B cell (primary cell): ENCODE measurements at regions not wholly inside any gene's neighbourhood (a gene's known extent, or its start where the extent isn't known, plus 50 kb on each side); places are given as distances from the start of the nearest gene placed in this dataset.

Experiments
- ATAC-seq: fragments of 200-7000 bp; cut with Tn5 transposase; one replicate; pipeline ENCODE4 v1.10.0; 2021; ENCODE audit warnings: low read depth, mild to moderate bottlenecking, moderate number of reproducible peaks, moderate library complexity
- CTCF ChIA-PET: fragments of 350-600 bp; sonication (Branson Sonifier 250); formaldehyde crosslinking; loops from one replicate; lab custom pipeline; 2021; ENCODE audit warnings: antibody characterized with exemption, inconsistent platforms; lab: Charles Lee
- POLR2A ChIA-PET: fragments of 350-600 bp; sonication (Branson Sonifier 250); formaldehyde crosslinking; loops from one replicate; lab custom pipeline; 2021; ENCODE audit warnings: antibody characterized with exemption; lab: Charles Lee
- DNase-seq: peaks from one replicate; pipeline ENCODE4 v3.0.0; 2013
- H2AFZ ChIP-seq: 2 replicates; pipeline ENCODE4 v1.6.1; 2012; ENCODE audit warnings: mild to moderate bottlenecking, low read depth, low read length; ENCODE audit not compliant: insufficient read depth, poor library complexity, severe bottlenecking
- H3K27ac ChIP-seq, 2 donors: 1 replicate in 1 of 2; 2 replicates in 1 of 2; pipeline ENCODE4 v1.5.1; 2012 to 2013; ENCODE audit warnings: low read length in 2 of 2, mild to moderate bottlenecking in 2 of 2, moderate library complexity in 1 of 2
- H3K27me3 ChIP-seq, 4 experiments: fragments of 200-600 bp in 1 of 4; sonication (generic) in 1 of 4; replicated peaks in 1 of 4; 1 replicate in 2 of 4; 2 replicates in 2 of 4; pipeline versions ENCODE4 v1.6.1 to v1.7.0; 2013 to 2016; ENCODE audit warnings: low read length in 3 of 4, mild to moderate bottlenecking in 2 of 4, mixed read lengths in 1 of 4, moderate library complexity in 1 of 4; ENCODE audit not compliant: insufficient read depth in 4 of 4, control insufficient read depth in 3 of 4; ENCODE audit errors: control extremely low read depth in 1 of 4
- H3K36me3 ChIP-seq, 2 experiments: replicated peaks in 1 of 2; 1 replicate in 1 of 2; 2 replicates in 1 of 2; pipeline versions ENCODE4 v1.6.1 to v1.7.1; 2013; ENCODE audit warnings: low read length in 1 of 2; ENCODE audit not compliant: insufficient read depth in 2 of 2, control insufficient read depth in 1 of 2; ENCODE audit errors: control extremely low read depth in 1 of 2, extremely low read depth in 1 of 2
- H3K4me1 ChIP-seq, 2 donors: fragments of 200-600 bp in 1 of 2; sonication (generic) in 1 of 2; 1 replicate in 1 of 2; 2 replicates in 1 of 2; pipeline versions ENCODE4 v1.5.1 to v1.6.1; 2013 to 2017; ENCODE audit warnings: low read length in 2 of 2; ENCODE audit not compliant: control insufficient read depth in 2 of 2, insufficient read depth in 2 of 2
- H3K4me2 ChIP-seq: replicated peaks from 2 replicates; pipeline ENCODE3; 2012; ENCODE audit warnings: mild to moderate bottlenecking, low read depth, low read length; ENCODE audit not compliant: poor library complexity, severe bottlenecking
- H3K4me3 ChIP-seq, 5 experiments: fragments of 200-600 bp in 1 of 5; sonication (generic) in 1 of 5; 1 replicate in 3 of 5; 2 replicates in 2 of 5; pipeline versions ENCODE4 v1.5.1 to v1.7.0; 2011 to 2016; ENCODE audit warnings: low read length in 4 of 5, mild to moderate bottlenecking in 4 of 5, low read depth in 2 of 5, control low read depth in 1 of 5, moderate library complexity in 1 of 5; ENCODE audit not compliant: insufficient read depth in 1 of 5; ENCODE audit errors: control extremely low read depth in 1 of 5, extremely low read depth in 1 of 5
- H3K79me2 ChIP-seq: fragments of 200-600 bp; sonication (generic); one replicate; pipeline ENCODE4 v1.6.0; 2016; ENCODE audit warnings: low read length; ENCODE audit not compliant: control insufficient read depth, insufficient read depth
- H3K9ac ChIP-seq: fragments of 200-600 bp; sonication (generic); 2 replicates; pipeline ENCODE4 v1.6.1; 2017; ENCODE audit warnings: mild to moderate bottlenecking, low read length, moderate library complexity
- H3K9me3 ChIP-seq, 3 donors: one replicate each; pipeline versions ENCODE4 v1.6.1 to v1.7.1; 2013; ENCODE audit warnings: low read length in 2 of 3; ENCODE audit not compliant: control insufficient read depth in 2 of 3, insufficient read depth in 1 of 3; ENCODE audit errors: control extremely low read depth in 1 of 3
- H4K20me1 ChIP-seq: 2 replicates; pipeline ENCODE4 v1.6.0; 2012; ENCODE audit warnings: mild to moderate bottlenecking, low read length; ENCODE audit not compliant: insufficient read depth, control insufficient read depth, poor library complexity, severe bottlenecking
- H3K27ac Mint-ChIP-seq: one replicate; pipeline ENCODE4 v1.8.0; 2021; ENCODE audit warnings: mixed read lengths
- H3K27me3 Mint-ChIP-seq: one replicate; pipeline ENCODE4 v1.8.0; 2021; ENCODE audit warnings: mixed read lengths
- H3K4me1 Mint-ChIP-seq: one replicate; pipeline ENCODE4 v1.8.0; 2021; ENCODE audit warnings: mixed read lengths
- H3K4me3 Mint-ChIP-seq: one replicate; pipeline ENCODE4 v1.8.0; 2021; ENCODE audit warnings: mixed read lengths
- H3K9me3 Mint-ChIP-seq: one replicate; pipeline ENCODE4 v1.8.0; 2022; ENCODE audit warnings: mixed read lengths; ENCODE audit not compliant: insufficient read depth
- CTCF ChIP-seq: fragments of 200-600 bp; IDR thresholded peaks from one replicate; pipeline ENCODE4 v1.8.0; 2022; ENCODE audit warnings: antibody characterized with exemption, mild to moderate bottlenecking
- EZH2 ChIP-seq: IDR thresholded peaks from 2 replicates; pipeline ENCODE4 v1.6.1; 2012; ENCODE audit warnings: borderline replicate concordance, low read depth, mild to moderate bottlenecking, moderate library complexity, low read length; ENCODE audit not compliant: insufficient read depth, poor library complexity, severe bottlenecking
- WGBS: methylation state at CpG from one replicate; pipeline ENCODE4 v1.1.5; 2013; ENCODE audit warnings: missing lambda C conversion rate; ENCODE audit not compliant: insufficient coverage; 5-methylcytosine and 5-hydroxymethylcytosine counted together
- intact Hi-C: fragments of 100-400 bp; cut with micrococcal nuclease; formaldehyde crosslinking; loops from one replicate; pipeline ENCODE4 v1.10.0; 2022

GRCh38 chr10:113435881-113436280 lies 117.0 kb upstream of the HABP2 start:
- ChIA-PET CTCF (no interaction called here), POLR2A (no interaction called here)
- H3K4me3 ChIP-seq = no peak overlapping the region
- no peak overlapping the region for H2AFZ ChIP-seq
- intact Hi-C loops = no loop called here
- Mint-ChIP-seq H3K4me1 (no peaks in the 10 kb centered on the region), H3K27ac (no peak overlapping the region), H3K9me3 (peaks cover 5% of the 10 kb centered on the region), H3K4me3 (no peak overlapping the region), H3K27me3 (peaks cover 2% of the 10 kb centered on the region)
- H3K4me1 ChIP-seq = no peaks in the 10 kb centered on the region
- ATAC-seq (no peak), DNase-seq (no peak)
- H3K79me2 ChIP-seq = no peaks in the 10 kb centered on the region
- no peaks in the 10 kb centered on the region for H3K27me3 ChIP-seq
- H4K20me1 ChIP-seq = no peaks in the 10 kb centered on the region
- WGBS = 97% methylated on average over 2 of the region's 2 CpGs
- no peak for TF ChIP-seq CTCF
- no peak for TF ChIP-seq EZH2
- no peak overlapping the region for H3K9ac ChIP-seq
- no peak overlapping the region for H3K4me2 ChIP-seq
- no peak overlapping the region for H3K27ac ChIP-seq
- H3K9me3 ChIP-seq = no peaks in the 10 kb centered on the region
- H3K36me3 ChIP-seq = no peaks in the 10 kb centered on the region

GRCh38 chr10:113436851-113437250 lies 116.0 kb upstream of the HABP2 start:
- H3K4me2 ChIP-seq = no peak overlapping the region
- no peaks in the 10 kb centered on the region for H3K9me3 ChIP-seq
- no peak overlapping the region for H3K9ac ChIP-seq
- H3K27me3 Mint-ChIP-seq = peaks cover 6% of the 10 kb centered on the region
- TF ChIP-seq EZH2 = no peak
- TF ChIP-seq CTCF = no peak
- H3K4me3 ChIP-seq = no peak overlapping the region
- no peak overlapping the region for H3K4me3 Mint-ChIP-seq
- H3K27ac Mint-ChIP-seq = no peak overlapping the region
- H2AFZ ChIP-seq = no peak overlapping the region
- H3K9me3 Mint-ChIP-seq = peaks cover 5% of the 10 kb centered on the region
- H4K20me1 ChIP-seq = no peaks in the 10 kb centered on the region
- no peaks in the 10 kb centered on the region for H3K4me1 ChIP-seq
- no peak for DNase-seq
- intact Hi-C loops = no loop called here
- H3K36me3 ChIP-seq = no peaks in the 10 kb centered on the region
- CTCF ChIA-PET = no interaction called here
- H3K4me1 Mint-ChIP-seq = no peaks in the 10 kb centered on the region
- H3K27ac ChIP-seq = no peak overlapping the region
- no peak for ATAC-seq
- H3K27me3 ChIP-seq = no peaks in the 10 kb centered on the region
- WGBS = 100% methylated on average over 1 of the region's 4 CpGs
- POLR2A ChIA-PET = no interaction called here
- H3K79me2 ChIP-seq = no peaks in the 10 kb centered on the region
